ENCODE measurements at regions not wholly inside any gene's neighbourhood (a gene's known extent, or its start where the extent isn't known, plus 50 kb on each side); places are given as distances from the start of the nearest gene placed in this dataset.

DNA sequence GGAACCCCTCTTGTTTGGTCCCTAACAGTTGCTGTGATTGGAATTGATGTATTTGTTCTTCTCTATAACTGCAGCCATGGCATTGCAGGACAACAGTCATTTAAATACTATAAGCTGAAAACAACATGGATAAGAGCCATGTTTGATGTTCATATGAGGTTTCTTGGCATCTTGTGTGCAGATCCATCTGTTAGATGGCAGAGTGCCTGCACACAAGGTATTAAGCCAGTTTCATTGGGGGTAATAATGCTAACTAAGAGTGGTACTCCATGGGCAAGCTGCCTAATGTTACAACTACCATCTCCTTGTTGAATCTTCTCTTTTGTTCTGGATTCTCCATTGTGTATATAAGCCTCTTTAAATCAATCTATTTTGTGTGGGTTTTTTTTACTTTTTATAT lies 206.0 kb upstream of the CHORDC1 start:
- TF ChIP-seq, protein P1, sequence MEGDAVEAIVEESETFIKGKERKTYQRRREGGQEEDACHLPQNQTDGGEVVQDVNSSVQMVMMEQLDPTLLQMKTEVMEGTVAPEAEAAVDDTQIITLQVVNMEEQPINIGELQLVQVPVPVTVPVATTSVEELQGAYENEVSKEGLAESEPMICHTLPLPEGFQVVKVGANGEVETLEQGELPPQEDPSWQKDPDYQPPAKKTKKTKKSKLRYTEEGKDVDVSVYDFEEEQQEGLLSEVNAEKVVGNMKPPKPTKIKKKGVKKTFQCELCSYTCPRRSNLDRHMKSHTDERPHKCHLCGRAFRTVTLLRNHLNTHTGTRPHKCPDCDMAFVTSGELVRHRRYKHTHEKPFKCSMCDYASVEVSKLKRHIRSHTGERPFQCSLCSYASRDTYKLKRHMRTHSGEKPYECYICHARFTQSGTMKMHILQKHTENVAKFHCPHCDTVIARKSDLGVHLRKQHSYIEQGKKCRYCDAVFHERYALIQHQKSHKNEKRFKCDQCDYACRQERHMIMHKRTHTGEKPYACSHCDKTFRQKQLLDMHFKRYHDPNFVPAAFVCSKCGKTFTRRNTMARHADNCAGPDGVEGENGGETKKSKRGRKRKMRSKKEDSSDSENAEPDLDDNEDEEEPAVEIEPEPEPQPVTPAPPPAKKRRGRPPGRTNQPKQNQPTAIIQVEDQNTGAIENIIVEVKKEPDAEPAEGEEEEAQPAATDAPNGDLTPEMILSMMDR (IDR thresholded peaks at IDR 0.05): no peak
- no peak for TF ChIP-seq POLR2AphosphoS5 (IDR thresholded peaks at IDR 0.05; ENCODE audit: low read depth, low read length)
